GDM1 (cell line): ENCODE measurements at regions not wholly inside any gene's neighbourhood (a gene's known extent, or its start where the extent isn't known, plus 50 kb on each side); places are given as distances from the start of the nearest gene placed in this dataset.

Source experiments
- DNase-seq: peaks from one replicate; lab custom pipeline; 2025; lab: John Stamatoyannopoulos, UW

DNA sequence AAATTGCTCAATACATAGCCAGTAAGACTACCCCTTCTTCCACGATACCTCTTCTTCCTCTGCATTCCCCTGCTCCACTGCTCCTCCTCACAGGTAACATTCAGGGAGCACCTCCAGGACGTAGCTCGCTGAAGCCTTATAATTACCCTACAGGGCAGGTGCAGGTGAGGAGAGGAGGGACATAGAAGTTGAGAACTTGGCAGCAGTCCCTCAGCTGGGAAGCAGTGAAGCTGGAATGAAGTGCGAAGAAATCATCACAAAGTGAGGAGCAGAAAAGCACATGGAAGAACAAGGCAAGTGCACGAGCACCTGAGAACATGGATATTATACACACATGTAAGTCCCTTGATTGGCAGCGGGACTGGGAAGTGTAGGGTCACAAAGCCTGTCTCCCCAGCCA is 118.2 kb downstream of the HSD17B3 start:
- no peak for DNase-seq

DNA sequence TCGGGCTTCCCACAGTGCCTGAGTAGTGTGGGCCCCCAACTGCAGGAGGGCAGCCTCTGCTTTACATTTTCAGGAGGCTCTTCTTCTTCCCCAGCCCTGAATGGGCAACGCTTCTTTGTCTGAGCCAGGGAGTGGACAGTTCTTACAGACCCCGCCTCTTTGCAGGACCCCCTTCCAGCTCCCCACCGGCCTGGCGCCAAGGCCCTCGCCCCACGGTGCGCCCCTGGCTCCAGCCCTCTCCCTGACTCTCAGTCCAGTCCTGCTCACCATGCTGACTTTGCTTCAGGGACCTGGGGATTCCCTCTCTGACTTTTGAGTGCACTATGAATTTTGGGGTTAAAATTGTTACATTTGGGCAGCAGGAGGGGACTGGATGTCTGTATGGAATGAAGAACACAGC is 123.8 kb downstream of the HSD17B3 start:
- DNase-seq = no peak

DNA sequence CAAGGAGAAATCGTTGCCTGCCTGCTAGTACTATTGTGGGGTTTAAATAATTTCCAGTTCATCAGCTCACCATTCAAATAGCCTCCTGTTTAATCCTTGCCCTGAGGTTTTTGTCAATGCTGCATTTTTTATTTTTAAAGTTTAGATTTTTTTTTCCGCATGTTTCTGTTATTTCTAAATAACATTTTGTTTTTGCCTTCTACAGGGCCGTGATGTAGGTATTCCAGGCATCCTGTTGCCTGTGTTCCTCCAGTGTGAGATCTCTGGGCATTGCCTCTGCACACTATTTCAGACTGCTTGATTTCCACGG is 124.3 kb downstream of the HSD17B3 start:
- no peak for DNase-seq

DNA sequence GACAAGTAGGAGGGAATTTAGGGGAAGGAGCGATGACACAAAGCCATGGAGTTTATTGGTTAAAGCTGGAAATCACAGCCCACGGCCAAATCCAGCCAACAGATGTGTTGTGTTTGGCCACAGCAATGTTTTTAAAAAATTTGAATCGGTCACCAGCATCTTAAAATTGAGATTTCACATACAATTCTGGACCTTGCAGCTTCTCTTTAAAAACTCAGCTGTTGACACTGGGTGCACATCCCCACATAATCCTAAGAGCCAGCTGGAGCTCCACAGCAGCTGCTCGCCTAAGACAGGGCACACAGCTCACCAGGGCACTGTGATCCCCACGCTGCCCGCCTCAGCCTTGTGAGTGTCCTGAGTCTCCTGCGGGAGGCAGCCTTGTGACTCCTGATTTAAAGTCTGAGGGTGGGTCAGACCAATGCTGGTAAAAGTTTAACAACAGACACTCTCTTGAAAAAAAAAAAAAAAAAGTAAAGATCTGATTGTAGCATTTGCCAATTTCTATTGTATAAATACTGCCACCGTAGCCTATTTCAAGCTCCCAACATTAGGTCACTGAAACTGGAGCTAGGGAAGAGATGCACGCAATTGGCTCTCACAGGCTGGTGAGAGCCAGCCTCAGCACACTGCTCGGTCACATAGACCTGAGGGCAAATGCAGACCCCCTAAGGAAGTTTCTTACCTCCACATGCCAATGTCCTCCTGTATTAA is 124.8 kb downstream of the HSD17B3 start:
- no peak for DNase-seq

DNA sequence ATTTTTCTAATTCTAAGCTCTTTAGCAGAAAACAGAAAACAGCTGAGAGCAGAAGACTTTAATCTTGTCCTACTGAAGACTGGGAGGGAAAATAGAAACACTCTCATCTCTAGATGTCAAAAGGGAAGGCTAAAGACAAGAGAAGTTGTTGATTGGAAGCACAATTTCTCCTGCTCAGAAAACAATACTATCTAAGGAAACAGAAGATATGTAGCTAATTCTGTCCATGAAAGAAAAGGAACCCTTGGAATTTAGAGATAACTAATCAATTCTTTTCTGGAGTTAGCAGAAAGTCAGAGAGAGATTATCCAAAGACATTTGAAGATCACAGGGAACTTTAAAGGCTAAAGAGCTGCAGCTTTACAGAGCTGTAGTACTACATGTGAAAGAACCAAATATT is 126.2 kb downstream of the HSD17B3 start:
- DNase-seq = no peak

DNA sequence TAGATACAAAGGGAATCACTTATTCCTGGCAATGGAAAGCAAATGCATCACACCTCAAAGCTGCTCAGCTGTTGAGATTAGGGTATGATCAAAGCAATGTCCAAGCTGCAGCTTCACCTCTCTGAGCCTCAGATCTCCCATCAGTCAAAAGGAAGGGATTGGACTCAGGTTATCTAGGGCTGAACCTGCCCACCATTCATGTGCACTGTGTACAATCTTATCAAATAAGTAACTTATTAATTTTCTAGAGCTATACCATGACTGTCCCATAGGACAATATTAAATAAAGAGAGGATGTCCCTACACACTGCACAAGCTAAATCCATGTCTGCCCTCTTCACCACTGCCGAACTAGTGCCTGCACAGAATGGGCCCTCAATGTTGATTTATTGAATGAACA is 127.0 kb downstream of the HSD17B3 start:
- no peak for DNase-seq

DNA sequence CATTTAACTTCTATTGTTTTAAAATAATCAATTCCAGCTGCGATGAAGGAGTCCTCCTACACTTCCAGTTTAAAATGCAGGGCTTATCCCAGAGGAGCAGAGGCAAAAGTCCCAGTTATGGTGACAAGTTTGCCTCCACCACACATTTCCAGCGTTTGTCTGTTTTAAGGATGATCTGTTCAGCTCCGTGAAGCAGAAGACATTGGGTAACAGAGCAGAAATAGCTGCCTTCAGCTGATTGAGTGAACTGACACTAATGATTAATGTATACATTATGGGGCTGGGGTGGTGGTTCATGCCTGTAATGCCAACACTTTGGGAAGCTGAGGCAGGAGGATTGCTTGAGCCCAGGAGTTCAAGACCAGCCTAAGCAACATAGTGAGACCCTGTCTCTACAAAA is 127.6 kb downstream of the HSD17B3 start:
- no peak for DNase-seq

DNA sequence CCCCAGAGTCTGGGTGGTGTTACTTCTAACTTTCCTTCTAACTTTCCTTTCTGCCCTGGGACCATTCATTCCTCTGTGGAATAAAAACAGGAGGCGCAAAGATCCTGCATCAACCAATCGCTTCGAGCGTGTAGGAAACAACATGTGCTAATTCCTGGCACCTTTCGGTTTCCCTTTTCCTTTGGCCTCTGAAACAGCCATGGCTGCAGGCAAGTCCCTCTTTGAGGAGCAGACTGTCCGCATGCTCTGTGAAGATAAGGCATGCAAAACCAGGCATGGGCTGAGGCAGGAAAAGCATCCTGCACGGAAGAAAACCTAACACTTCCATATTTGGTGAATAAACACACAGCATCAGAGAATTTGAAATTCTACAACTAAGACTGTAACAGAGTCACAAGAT is 128.3 kb downstream of the HSD17B3 start:
- no peak for DNase-seq

DNA sequence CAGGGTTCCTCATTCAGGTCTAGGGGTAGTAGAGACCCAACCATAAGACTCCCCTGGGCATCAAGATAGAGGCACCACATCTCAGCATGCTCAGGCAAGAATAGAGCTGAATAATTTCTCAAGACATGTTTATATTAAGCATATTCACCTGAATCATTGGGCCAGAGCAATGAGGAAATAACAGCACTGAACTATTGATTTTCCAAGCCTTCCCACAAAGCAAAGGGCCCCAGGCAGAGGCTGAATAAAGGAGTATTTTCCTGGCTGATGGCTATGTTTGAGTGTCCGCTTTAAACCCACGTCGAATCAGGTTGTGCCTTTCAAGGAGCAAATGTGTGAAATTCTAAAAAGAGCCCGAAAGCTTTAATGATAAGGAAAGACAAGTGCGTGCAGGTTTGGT is 129.2 kb downstream of the HSD17B3 start:
- no peak for DNase-seq

DNA sequence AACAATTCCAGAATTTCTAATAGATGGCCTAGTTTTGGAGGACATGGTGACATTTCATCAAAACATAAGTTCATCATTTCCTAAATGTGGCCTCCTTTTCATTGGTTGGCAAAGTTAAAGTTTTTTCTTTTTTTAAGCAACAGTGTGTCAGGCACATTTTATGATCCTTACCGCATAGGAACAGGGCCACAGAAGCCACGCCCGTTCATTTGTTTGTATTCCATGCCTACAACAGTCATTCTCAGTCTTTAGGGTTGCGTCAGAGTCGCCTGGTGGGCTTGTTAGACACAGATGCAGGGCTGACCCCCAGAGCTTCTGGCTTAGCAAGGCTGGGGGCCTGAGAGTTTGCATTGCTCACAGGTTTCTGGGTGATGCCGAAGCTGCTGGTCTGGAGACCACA is 130.2 kb downstream of the HSD17B3 start:
- no peak for DNase-seq

DNA sequence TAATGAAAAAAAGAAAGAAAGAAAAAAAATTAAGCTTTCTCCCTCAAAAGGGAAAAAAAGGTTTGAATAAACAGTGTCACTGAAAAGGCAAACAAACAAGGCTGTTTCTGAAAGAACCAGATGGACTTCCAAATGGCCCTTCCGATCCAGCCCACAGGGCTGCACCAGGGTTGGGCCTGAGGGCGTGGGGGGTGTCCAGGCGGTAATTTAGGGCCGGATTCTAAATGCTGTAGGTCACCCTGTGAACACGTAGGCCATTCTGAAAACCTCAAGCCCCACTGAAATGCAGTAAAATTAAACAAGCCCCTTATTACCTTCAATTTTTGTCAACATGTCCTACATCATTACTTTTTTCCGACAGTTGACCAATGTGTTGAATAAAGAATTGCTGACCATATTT is 132.1 kb downstream of the HSD17B3 start:
- DNase-seq = no peak

DNA sequence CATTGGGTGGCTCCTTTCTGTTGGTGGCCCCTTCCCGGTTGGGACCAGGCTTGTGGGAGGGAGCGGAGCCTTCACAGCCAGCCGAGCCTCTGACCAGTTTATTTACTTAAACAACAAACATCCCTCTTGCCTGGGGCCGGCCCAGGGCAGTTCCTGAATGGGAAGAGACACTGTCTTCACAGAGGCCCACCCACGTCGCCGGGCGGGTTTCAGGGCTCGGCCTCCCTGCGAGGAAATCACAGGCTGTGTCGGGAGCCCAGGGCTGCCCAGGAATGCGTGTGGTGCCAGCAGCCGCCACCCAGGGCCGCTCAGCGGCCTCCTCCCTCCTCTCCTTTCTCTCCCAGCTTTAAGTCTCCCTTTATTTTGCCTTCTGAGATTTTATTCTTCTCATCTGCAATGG is 132.5 kb downstream of the HSD17B3 start:
- no peak for DNase-seq

DNA sequence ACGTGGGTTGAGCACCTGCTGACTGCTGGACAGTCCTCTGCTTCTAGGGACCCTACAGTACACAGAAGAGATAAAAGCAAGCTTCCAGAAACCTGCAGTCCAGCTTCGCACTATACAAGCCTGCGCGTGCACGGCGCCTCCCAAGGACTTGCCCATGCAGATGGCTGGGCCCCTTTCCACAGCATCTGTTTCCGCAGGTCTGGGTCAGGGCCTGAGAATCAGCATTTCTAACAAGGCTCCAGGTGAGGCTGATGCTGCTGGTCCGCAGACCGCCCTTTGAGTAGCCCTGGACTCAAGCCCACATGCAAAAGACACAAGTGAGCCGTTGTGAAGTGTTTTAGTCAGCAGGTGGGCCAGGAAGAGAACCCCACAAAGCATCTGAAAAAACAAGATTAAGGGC is 133.1 kb downstream of the HSD17B3 start:
- DNase-seq = no peak

DNA sequence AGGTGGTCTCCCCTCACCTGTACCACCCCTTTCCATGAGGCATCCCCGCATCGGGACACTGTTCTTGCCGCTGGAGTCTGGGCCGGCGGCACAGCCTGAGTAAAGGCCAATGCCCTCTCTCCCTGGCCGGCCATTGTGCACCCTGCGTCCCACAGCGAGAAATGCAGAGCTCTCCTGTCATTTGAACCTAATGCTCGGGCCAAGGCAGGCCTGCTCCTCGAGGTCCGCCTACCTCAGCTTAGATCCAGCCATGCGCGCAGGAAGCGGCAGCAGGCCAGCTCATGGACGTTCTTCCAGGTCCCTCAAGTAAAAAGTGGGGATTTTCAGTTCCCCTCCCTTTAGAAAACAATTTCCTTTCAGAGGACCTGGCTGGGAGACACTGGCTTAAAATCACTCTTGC is 135.0 kb downstream of the HSD17B3 start:
- no peak for DNase-seq

DNA sequence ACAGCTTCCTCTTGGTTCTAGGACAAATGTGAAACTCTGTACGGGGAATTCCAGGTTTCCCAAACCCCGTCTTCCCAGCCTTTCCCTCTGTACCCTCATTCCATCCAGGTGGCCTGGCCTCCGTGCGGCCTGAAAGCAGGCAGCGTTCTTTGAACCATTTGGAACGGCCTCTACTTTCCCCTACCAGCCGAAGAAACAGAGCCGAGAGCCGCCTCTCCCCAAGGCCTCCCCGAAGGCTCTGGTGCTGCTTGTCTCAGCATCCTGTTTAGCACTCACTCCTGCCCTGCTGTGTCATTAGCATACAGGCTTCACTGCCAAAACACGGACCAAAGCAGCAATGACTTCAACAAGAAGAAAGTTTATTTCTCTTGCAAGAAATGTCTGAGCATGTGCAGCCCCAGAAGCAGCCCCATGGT is 137.7 kb downstream of the HSD17B3 start:
- no peak for DNase-seq

DNA sequence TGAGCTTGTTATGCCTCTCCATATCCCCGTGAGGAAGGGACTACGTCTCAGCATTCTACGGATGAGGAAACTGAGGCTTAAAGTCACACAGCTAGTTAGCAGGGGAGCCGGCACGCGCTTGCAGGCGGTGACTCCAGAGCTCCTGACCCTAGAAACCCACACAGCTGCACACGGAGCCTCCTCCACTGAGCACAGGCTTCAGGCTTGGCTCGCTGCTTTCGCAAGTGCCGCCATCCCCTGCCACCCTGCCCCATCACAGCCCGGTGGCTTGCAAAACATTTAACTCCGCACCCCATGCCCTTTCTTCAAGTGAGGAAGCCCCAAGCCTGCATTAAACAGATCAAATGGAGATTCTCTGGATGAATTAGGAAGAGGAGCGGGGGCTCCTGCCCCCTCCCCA is 138.3 kb downstream of the HSD17B3 start:
- no peak for DNase-seq

DNA sequence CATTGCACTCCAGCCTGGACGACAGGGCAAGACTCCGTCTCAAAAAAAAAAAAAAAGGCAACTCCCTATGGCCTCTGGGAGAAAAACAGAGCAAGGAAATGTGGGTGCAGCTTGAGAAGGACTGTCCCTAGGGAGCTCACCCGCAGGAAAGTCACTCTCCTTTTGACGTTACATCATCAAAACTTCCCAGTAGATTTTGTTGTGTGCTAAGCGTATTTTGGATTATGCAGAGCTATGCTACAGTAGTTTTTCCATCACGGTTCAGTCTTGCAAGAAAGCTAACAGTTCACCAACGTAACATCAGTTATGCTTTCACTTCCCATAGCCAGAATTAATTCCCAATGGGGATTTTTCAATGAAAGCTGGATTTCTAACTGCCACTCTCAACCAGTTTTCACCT is 138.8 kb downstream of the HSD17B3 start:
- no peak for DNase-seq

DNA sequence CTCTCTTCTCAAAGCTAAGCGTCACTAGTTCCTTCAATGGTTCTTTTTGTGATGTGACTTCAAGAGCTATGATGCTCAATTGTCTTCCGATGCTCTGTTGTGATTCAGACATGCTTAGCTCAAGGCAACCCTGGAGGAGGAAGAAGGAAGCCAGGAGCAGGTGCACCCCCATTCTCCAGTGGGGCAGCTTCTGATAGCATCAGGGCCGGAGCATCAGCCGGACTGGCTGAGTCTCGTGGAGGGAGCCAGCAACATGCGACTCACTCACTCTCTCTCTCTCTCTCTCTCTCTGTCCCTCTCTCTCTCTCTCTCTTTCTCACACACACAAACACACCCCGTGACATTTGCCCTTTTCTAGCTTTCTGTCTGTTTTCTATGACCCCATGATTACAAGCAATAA is 140.2 kb downstream of the HSD17B3 start:
- DNase-seq = no peak

DNA sequence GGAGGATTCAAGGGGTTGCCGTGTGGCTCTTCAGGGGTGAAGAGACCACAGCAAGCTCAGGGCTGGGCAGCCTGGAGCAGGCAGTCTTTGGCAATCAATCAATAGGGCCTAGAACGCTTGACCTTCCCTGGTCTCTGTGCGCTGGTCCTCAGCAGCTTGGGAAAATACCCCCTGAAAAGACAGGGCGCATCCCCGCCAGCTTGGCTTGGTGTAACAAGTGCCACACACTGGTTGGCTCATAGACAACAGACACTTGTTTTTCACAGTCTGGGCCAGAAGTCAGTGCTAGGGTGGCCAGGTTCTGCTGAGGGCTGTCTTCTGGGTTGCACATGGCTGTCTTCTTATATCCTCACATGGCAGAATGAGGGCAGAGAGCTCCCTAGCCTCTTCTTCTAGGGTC is 141.1 kb downstream of the HSD17B3 start:
- DNase-seq = no peak

DNA sequence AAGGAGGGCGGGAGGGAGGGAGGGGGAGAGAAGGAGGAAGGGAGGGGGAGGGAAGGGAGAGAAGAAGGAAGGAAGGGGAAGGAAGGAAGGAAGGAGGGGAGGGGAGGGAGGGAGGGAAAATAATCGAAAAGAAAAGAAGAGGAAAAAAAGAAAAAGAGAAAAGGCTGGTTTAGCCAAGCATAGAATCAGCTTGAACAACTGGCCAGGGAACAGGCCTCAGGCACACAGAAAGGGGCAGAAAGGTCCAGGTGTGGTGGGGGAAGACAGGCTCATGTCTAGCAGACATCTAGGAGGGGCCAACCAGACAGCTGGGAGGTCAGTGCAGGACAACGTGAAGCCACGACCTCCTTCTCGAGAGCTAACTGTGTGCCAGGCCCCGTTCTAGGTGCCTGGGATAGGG is 141.8 kb downstream of the HSD17B3 start:
- no peak for DNase-seq

DNA sequence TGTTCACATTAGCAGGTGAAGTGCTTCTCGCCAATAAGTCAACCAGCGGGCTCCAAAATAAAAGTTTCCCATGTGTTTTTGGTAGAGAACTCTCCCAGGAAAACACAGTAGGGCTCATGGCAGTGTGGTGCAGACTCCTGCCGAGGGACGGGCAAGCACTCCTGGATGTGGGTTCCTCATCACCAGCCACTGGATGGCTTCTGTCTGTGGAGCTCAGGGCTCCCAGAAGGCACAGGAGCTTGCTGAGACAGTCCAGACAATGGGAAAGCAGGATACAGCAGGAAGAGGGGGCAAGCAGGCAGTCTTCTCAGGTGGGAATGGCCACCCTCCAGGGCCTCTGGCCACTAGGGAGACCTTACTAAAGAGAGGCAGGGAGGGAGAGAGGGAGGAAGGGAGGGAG is 142.4 kb downstream of the HSD17B3 start:
- DNase-seq = no peak

DNA sequence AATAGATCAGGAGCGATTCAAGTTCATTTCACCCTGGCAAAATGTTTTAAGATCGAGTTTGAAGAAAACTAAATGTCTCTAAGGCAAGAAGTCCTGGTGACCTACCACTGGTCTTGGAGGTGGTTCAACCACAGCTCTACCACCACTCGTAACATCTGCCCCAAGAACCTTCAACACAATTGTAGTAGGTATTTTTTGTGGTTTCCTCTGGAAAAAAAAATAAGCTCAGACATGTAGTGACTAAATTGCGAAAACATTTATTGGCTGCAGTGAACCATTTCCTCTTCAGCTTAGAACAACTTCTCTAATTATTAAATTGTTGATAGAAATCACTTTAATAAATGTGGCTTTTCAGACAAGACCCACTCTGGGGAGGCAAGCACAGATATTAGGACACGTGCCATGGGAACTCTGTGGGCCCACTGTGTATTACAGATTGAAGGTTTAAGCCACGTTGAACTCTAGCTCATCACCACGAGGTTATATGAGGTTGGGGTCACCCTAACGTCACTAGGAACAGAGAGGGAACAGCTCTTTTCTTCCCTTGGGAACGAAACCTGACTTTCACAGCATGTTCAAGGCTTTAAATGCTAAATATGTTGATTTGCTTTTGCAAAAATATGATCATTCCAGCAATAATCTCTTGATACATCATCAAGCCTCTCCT is 142.9 kb downstream of the HSD17B3 start:
- DNase-seq = no peak

DNA sequence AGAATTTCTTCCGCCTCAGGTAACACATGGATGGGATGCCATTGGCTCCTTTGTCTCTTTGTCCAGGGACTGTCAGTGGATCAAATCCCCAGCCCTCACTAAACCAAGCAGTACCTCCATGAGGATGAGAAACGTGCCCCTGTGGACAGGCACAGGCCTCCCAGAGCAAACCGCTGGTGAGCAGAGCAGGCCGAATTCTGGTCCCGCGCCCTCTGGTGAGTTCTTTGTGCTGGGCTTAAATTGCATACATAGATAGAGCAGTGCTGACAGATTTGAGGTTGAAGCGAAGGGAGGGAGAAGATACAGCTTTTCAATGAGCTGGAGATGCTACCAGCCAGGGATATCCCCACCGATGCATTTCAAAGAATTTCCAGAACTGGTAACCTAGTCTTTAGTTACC is 143.8 kb downstream of the HSD17B3 start:
- no peak for DNase-seq

DNA sequence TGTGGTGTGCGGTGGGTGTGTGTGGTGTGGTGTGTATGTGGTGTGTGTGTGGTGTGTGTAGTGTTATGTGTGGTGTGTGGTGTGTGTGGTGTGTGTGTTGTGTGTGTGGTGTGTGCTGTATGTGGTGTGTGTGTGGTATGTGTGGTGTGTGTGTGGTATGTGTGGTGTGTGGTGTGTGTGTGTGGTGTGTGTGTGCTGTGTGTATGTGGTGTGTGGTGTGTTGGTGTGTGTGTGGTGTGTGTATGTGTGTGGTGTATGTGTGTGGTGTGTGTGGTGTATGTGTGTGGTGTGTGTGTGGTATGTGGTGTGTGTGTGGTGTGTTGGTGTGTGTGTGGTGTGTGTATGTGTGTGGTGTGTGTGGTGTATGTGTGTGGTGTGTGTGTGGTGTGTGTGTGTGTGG is 144.3 kb downstream of the HSD17B3 start:
- no peak for DNase-seq
